ENCODE measurements at regions not wholly inside any gene's neighbourhood (a gene's known extent, or its start where the extent isn't known, plus 50 kb on each side); places are given as distances from the start of the nearest gene placed in this dataset.

DNA sequence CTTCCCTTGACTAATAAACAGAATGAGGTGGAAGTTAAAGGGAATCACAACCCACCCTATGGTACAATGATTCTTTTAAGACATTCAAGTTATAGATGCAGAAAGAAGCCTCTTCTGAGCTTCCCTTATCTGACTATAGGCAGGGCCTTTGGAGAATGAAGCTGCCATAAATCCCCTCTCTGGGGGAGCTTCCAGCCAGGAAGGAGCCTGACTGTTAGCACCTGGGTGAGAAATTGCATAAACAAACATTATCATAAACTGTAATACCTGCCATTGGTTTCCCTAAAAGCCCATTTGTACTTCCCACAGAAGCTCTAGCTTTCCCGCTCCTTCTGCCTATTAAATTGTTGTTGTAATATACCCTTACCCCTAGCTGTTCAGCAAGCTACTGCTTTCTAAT lies 81.3 kb upstream of the RESF1 start:
- Histone ChIP-seq H3K9ac (replicated peaks in 1 of 4; ENCODE audit: extremely low read depth in 1 of 4, low read depth in 3 of 4, low read length in 3 of 4) (no peak overlapping the region), H3K4me1 (replicated peaks in 1 of 4; ENCODE audit: control insufficient read depth in 3 of 4, insufficient read depth in 4 of 4, low read length in 3 of 4) (peaks cover 0 to 9% (median 3%) of the 10 kb centered on the region in 4 experiments; a peak in 2 of 7 replicates), H3K27me3 (replicated peaks in 1 of 4; ENCODE audit: control insufficient read depth in 3 of 4, extremely low read depth in 1 of 4, insufficient read depth in 3 of 4, low read length in 3 of 4) (no peaks in the 10 kb centered on the region), H2BK12ac (ENCODE audit: low read depth, low read length) (0 out of 2 replicates have a peak overlapping the region, but pooled peaks have one; percentile 94), H3K56ac (replicated peaks; ENCODE audit: insufficient read length, low read depth, low read length) (no peak overlapping the region), H4K5ac (ENCODE audit: insufficient read length, low read depth, low read length) (no peak overlapping the region), H3K4me3 (ENCODE audit: extremely low read depth in 1 of 4, insufficient read depth in 2 of 4, low read depth in 3 of 4, low read length in 4 of 4) (no peak overlapping the region), H2BK20ac (ENCODE audit: low read length) (no peak overlapping the region), H3K23me2 (ENCODE audit: low read depth, low read length) (no peaks in the 10 kb centered on the region), H4K91ac (replicated peaks; ENCODE audit: insufficient read length, low read length) (no peak overlapping the region), H3K79me2 (ENCODE audit: control insufficient read depth in 1 of 2, insufficient read depth in 2 of 2, low read length in 2 of 2) (no peaks in the 10 kb centered on the region), H3K79me1 (ENCODE audit: low read depth, low read length) (no peaks in the 10 kb centered on the region), H3K23ac (ENCODE audit: insufficient read length) (no peak overlapping the region), H3K4ac (replicated peaks; ENCODE audit: insufficient read length, low read depth, low read length) (no peak overlapping the region), H3K4me2 (ENCODE audit: insufficient read depth in 1 of 2, low read depth in 2 of 2, low read length in 2 of 2) (no peak overlapping the region), H3K18ac (ENCODE audit: extremely low read depth, low read length) (no peak overlapping the region), H3K36me3 (ENCODE audit: control insufficient read depth in 2 of 4, insufficient read depth in 4 of 4, low read length in 3 of 4) (no peaks in the 10 kb centered on the region), H2BK15ac (ENCODE audit: low read length) (no peak overlapping the region), H3K14ac (ENCODE audit: insufficient read length) (no peak overlapping the region), H3K9me3 (ENCODE audit: insufficient read depth in 2 of 2, low read depth in 1 of 2, low read length in 1 of 2) (peaks cover 4 to 6% of the 10 kb centered on the region in 2 experiments), H4K20me1 (replicated peaks in 1 of 2; ENCODE audit: control insufficient read depth in 1 of 2, insufficient read depth in 2 of 2, low read length in 2 of 2) (no peaks in the 10 kb centered on the region), H2BK5ac (ENCODE audit: low read depth, low read length) (no peak overlapping the region; the same call in 1 of the 2 replicates), H4K8ac (ENCODE audit: extremely low read depth, insufficient read depth, low read length) (no peak overlapping the region), H2BK120ac (replicated peaks; ENCODE audit: low read depth, low read length) (peak overlapping the region; percentile 21), H2AK5ac (ENCODE audit: low read depth, low read length) (no peak overlapping the region), H2AFZ (ENCODE audit: low read length) (peak overlapping the region; percentile 72; the same call in 1 of the 2 replicates), H3K27ac (ENCODE audit: low read depth, low read length) (no peak overlapping the region)
- ChIA-PET POLR2A (ENCODE audit: partially characterized antibody) (interaction anchor here (1.3 kb wide), 1 partner anchor 83 kb away, joined by 5 read pairs; no protein-coding TSS in a partner anchor), CTCF (ENCODE audit: partially characterized antibody) (interaction anchor here (0.8 to 1.6 kb wide), 2 partner anchors 8 to 452 kb away, joined by 3 read pairs; no protein-coding TSS in a partner anchor)
- WGBS, 2 experiments (ENCODE audit: extremely low coverage in 1 of 2, insufficient coverage in 1 of 2, insufficient read length in 1 of 2, insufficient replicate concordance in 2 of 2, low coverage in 1 of 2, low lambda C conversion rate in 2 of 2, missing lambda C conversion rate in 1 of 2) = 69% methylated on average over 1 of the region's 1 CpG; no CpG with 5 or more reads in 1 of the 2 experiments
- DNase-seq (ENCODE audit: low read depth in 1 of 2, low spot score in 2 of 2) (no peak), FAIRE-seq (no peak)
- no peak for TF ChIP-seq SRF (IDR thresholded peaks at IDR 0.05; ENCODE audit: low read depth, low read length)
- TF ChIP-seq EP300 (IDR thresholded peaks at IDR 0.05; ENCODE audit: borderline replicate concordance in 1 of 2, low read depth in 2 of 2, low read length in 2 of 2) = no peak
- no peak for TF ChIP-seq SP2 (IDR thresholded peaks at IDR 0.05; ENCODE audit: low read length)
- TF ChIP-seq GABPA (IDR thresholded peaks at IDR 0.05; ENCODE audit: borderline replicate concordance, insufficient read depth, low read length) = no peak
- TF ChIP-seq POLR2A (IDR thresholded peaks at IDR 0.05; ENCODE audit: control extremely low read depth in 1 of 2, low read depth in 2 of 2, low read length in 2 of 2) = no peak
- no peak for TF ChIP-seq TBP (IDR thresholded peaks at IDR 0.05; ENCODE audit: low read depth, low read length)

Measured in H1 (cell line).